ENCODE measurements at regions not wholly inside any gene's neighbourhood (a gene's known extent, or its start where the extent isn't known, plus 50 kb on each side); places are given as distances from the start of the nearest gene placed in this dataset.

- no peak for TF ChIP-seq CTCF (IDR thresholded peaks at IDR 0.05; ENCODE audit: borderline replicate concordance, extremely low read depth, low read length, poor library complexity, severe bottlenecking)
- TF ChIP-seq EZH2 (IDR thresholded peaks at IDR 0.05; ENCODE audit: borderline replicate concordance, low read depth, low read length, severe bottlenecking) = no peak
Observed at GRCh38 chr4:26113339-26113940, 199.4 kb downstream of the SMIM20 start.
